Body of pancreas (tissue), 4 donors: ENCODE measurements at regions not wholly inside any gene's neighbourhood (a gene's known extent, or its start where the extent isn't known, plus 50 kb on each side); places are given as distances from the start of the nearest gene placed in this dataset.

ENCODE experiments used
- CTCF ChIP-seq, 7 experiments: fragments of 450-650 bp in 4 of 7; fragments of 200-600 bp in 3 of 7; sonication (generic) in 3 of 7; IDR thresholded peaks; one replicate each; pipeline ENCODE4 v1.5.1; 2016 to 2019; ENCODE audit warnings: antibody characterized with exemption in 7 of 7
- POLR2A ChIP-seq, 3 donors: fragments of 450-650 bp; IDR thresholded peaks; one replicate each; pipeline ENCODE4 v1.6.1; 2016; ENCODE audit warnings: antibody characterized with exemption in 3 of 3, mild to moderate bottlenecking in 2 of 3

DNA sequence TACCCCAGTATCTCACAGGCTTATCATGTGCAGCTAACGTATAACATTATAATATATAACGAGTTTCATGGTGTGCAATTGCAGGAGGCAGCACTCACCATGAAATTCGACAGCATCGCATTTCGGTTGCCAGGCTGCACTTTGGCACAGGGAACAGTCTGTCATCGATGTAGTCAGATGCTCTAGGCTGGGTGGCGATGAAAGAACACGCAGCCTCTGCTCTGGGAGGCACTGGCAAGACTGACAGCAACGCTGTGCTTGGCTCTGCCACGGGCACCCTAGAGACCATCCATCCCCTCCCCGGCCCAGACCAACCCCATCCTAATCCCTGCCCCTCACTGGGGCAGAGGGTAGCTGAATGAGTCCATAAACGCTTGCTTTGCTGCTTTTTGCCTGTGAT, 290.8 kb downstream of the MED10 start:
- no peak for TF ChIP-seq CTCF (IDR thresholded peaks at IDR 0.05)
- no peak for TF ChIP-seq POLR2A (IDR thresholded peaks at IDR 0.05)
